ENCODE measurements at regions not wholly inside any gene's neighbourhood (a gene's known extent, or its start where the extent isn't known, plus 50 kb on each side); places are given as distances from the start of the nearest gene placed in this dataset.
A peak's percentile ranks its signal among the peaks of the same experiment; 100 is the strongest.

DNA sequence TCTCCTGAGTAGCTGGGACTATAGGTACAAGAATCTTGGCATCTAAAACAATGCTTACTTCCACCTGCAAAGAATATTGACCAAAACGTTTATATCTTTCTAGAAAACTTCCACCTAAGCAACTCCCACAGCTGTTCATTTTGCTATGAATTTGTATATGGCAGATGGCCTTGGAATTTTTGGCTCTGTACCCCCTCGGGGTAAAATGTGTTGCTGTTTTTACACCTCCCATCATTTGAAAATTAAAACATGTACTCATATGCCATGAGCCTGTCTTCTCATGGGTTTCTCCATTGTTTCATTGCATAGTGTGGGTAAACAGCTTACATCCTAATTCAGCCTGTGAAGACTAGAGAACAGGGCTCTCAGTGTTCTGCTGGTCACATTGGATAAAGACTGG, 853.6 kb upstream of the SOX11 start:
- Mint-ChIP-seq H3K9me3 (ENCODE audit: unreplicated experiment) (peaks cover 8% of the 10 kb centered on the region), H3K4me1 (ENCODE audit: insufficient read depth, unreplicated experiment) (peaks cover 11% of the 10 kb centered on the region), H3K36me3 (ENCODE audit: insufficient read depth, unreplicated experiment) (no peaks in the 10 kb centered on the region), H3K27ac (ENCODE audit: low read depth, unreplicated experiment) (no peak overlapping the region), H3K27me3 (ENCODE audit: insufficient read depth, unreplicated experiment) (no peaks in the 10 kb centered on the region), H3K4me3 (ENCODE audit: unreplicated experiment) (no peak overlapping the region)
- CTCF ChIA-PET, result no interaction called here
- intact Hi-C loops (cut with micrococcal nuclease), result no loop called here
- no TSS peak for BruUV-seq (replicated peaks)
- DNase-seq (ENCODE audit: unreplicated experiment), result no peak
- TF ChIP-seq CTCF (IDR thresholded peaks at IDR 0.05; ENCODE audit: unreplicated experiment), result no peak
- POLR2A ChIA-PET, result no interaction called here

GRCh38 chr2:4840791-4841190, 851.4 kb upstream of the SOX11 start:
- peaks cover 11% of the 10 kb centered on the region for H3K4me1 Mint-ChIP-seq (ENCODE audit: insufficient read depth, unreplicated experiment)
- intact Hi-C loops (cut with micrococcal nuclease), result no loop called here
- ChIA-PET CTCF (interaction anchor here (0.6 kb wide), 1 partner anchor 277 kb away, joined by 3 read pairs; no protein-coding TSS in a partner anchor), POLR2A (interaction anchor here (0.6 kb wide), 1 partner anchor 24 kb away, joined by 3 read pairs; no protein-coding TSS in a partner anchor)
- no peaks in the 10 kb centered on the region for H3K36me3 Mint-ChIP-seq (ENCODE audit: insufficient read depth, unreplicated experiment)
- no peak for DNase-seq (ENCODE audit: unreplicated experiment)
- H3K4me3 Mint-ChIP-seq (ENCODE audit: unreplicated experiment), result no peak overlapping the region
- no peak for TF ChIP-seq CTCF (IDR thresholded peaks at IDR 0.05; ENCODE audit: unreplicated experiment)
- no TSS peak for BruUV-seq (replicated peaks)
- peaks cover 11% of the 10 kb centered on the region for H3K27me3 Mint-ChIP-seq (ENCODE audit: insufficient read depth, unreplicated experiment)
- H3K9me3 Mint-ChIP-seq (ENCODE audit: unreplicated experiment), result peaks cover 16% of the 10 kb centered on the region
- H3K27ac Mint-ChIP-seq (ENCODE audit: low read depth, unreplicated experiment), result no peak overlapping the region

GRCh38 chr2:4844881-4845280, 847.3 kb upstream of the SOX11 start:
- no TSS peak for BruUV-seq (replicated peaks)
- ChIA-PET POLR2A (no interaction called here), CTCF (no interaction called here)
- TF ChIP-seq CTCF (IDR thresholded peaks at IDR 0.05; ENCODE audit: unreplicated experiment), result no peak
- no peak for DNase-seq (ENCODE audit: unreplicated experiment)
- Mint-ChIP-seq H3K27ac (ENCODE audit: low read depth, unreplicated experiment) (no peak overlapping the region), H3K4me3 (ENCODE audit: unreplicated experiment) (no peak overlapping the region), H3K9me3 (ENCODE audit: unreplicated experiment) (peaks cover 16% of the 10 kb centered on the region), H3K27me3 (ENCODE audit: insufficient read depth, unreplicated experiment) (peaks cover 11% of the 10 kb centered on the region), H3K36me3 (ENCODE audit: insufficient read depth, unreplicated experiment) (no peaks in the 10 kb centered on the region), H3K4me1 (ENCODE audit: insufficient read depth, unreplicated experiment) (peaks cover 11% of the 10 kb centered on the region)
- intact Hi-C loops (cut with micrococcal nuclease), result no loop called here

GRCh38 chr2:4862031-4862430, 830.2 kb upstream of the SOX11 start:
- CTCF ChIA-PET, result interaction anchor here (0.5 to 1.1 kb wide), 3 partner anchors 26 to 475 kb away, joined by 3 to 4 read pairs (median 3); no protein-coding TSS in a partner anchor
- no peak overlapping the region for H3K27ac Mint-ChIP-seq (ENCODE audit: low read depth, unreplicated experiment)
- H3K27me3 Mint-ChIP-seq (ENCODE audit: insufficient read depth, unreplicated experiment), result no peaks in the 10 kb centered on the region
- H3K4me3 Mint-ChIP-seq (ENCODE audit: unreplicated experiment), result no peak overlapping the region
- H3K9me3 Mint-ChIP-seq (ENCODE audit: unreplicated experiment), result no peaks in the 10 kb centered on the region
- peaks cover 11% of the 10 kb centered on the region for H3K4me1 Mint-ChIP-seq (ENCODE audit: insufficient read depth, unreplicated experiment)
- TF ChIP-seq CTCF (IDR thresholded peaks at IDR 0.05; ENCODE audit: unreplicated experiment), result no peak
- POLR2A ChIA-PET, result interaction anchor here (0.9 to 1.9 kb wide), 7 partner anchors 10 to 1932 kb away, joined by 3 to 11 read pairs (median 3); no protein-coding TSS in a partner anchor
- DNase-seq (ENCODE audit: unreplicated experiment), result peak; percentile 85
- H3K36me3 Mint-ChIP-seq (ENCODE audit: insufficient read depth, unreplicated experiment), result no peaks in the 10 kb centered on the region
- BruUV-seq (replicated peaks), result no TSS peak
- intact Hi-C loops (cut with micrococcal nuclease), result no loop called here
